ENCODE measurements at regions not wholly inside any gene's neighbourhood (a gene's known extent, or its start where the extent isn't known, plus 50 kb on each side); places are given as distances from the start of the nearest gene placed in this dataset.

DNA sequence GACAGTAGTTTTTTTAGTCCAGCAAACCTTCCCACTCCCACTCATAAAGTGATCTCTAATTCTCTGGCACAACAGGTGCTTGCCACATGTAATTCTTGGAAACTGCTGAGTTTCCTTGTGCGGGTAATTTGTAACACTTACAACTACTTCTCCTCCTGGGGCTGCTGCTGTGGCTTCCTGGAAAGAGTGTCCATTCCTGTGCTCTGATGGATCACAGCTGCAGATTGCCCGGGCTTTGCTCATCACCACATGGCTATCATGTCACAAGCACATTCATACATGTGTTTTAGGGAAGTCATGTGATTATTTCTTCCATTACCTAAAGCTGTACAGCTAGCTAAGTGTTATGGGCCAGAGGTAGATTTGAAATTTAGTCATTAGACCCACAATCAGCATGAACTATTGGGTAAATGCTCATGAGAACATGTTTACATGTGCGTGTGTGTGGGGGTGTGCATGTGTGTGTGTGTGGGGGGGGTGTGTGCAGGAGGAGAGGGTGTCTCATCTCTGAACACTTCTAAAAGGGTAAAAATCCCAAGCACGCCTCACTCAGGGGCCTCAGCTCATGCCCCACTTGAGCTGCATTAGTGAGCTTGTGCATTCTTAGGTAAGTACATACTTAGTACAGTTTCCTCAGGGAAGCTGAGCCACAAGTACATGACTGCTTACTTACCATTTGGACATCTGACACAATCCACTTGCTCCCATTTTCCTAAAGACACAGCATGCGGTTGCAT lies 118.1 kb upstream of the CCDC112 start:
- H3K27me3 Mint-ChIP-seq (ENCODE audit: insufficient read depth, unreplicated experiment) = no peaks in the 10 kb centered on the region
- no TSS peak for BruUV-seq (replicated peaks)
- H3K4me3 Mint-ChIP-seq (ENCODE audit: unreplicated experiment) = no peak overlapping the region
- ChIA-PET POLR2A (interaction anchor here (0.6 to 2.2 kb wide), 5 partner anchors 33 to 129 kb away, joined by 3 to 13 read pairs (median 3); partner anchors contain the start of gene FEM1C), CTCF (interaction anchor here (0.7 to 1.9 kb wide), 7 partner anchors 11 to 173 kb away, joined by 3 to 7 read pairs (median 4); no protein-coding TSS in a partner anchor)
- peak overlapping the region; percentile 92 for H3K27ac Mint-ChIP-seq (ENCODE audit: low read depth, unreplicated experiment)
- TF ChIP-seq, protein P1, sequence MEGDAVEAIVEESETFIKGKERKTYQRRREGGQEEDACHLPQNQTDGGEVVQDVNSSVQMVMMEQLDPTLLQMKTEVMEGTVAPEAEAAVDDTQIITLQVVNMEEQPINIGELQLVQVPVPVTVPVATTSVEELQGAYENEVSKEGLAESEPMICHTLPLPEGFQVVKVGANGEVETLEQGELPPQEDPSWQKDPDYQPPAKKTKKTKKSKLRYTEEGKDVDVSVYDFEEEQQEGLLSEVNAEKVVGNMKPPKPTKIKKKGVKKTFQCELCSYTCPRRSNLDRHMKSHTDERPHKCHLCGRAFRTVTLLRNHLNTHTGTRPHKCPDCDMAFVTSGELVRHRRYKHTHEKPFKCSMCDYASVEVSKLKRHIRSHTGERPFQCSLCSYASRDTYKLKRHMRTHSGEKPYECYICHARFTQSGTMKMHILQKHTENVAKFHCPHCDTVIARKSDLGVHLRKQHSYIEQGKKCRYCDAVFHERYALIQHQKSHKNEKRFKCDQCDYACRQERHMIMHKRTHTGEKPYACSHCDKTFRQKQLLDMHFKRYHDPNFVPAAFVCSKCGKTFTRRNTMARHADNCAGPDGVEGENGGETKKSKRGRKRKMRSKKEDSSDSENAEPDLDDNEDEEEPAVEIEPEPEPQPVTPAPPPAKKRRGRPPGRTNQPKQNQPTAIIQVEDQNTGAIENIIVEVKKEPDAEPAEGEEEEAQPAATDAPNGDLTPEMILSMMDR (IDR thresholded peaks at IDR 0.05; ENCODE audit: unreplicated experiment) = no peak
- peaks cover 6% of the 10 kb centered on the region for H3K36me3 Mint-ChIP-seq (ENCODE audit: insufficient read depth, unreplicated experiment)
- H3K9me3 Mint-ChIP-seq (ENCODE audit: unreplicated experiment) = peaks cover 6% of the 10 kb centered on the region
- peaks cover 37% of the 10 kb centered on the region for H3K4me1 Mint-ChIP-seq (ENCODE audit: insufficient read depth, unreplicated experiment)
- intact Hi-C loops (cut with micrococcal nuclease) = loop anchor here (1.0 to 2.0 kb wide), 2 partner anchors 46 to 130 kb away; partner anchors contain the start of gene FEM1C
- no peak for DNase-seq (ENCODE audit: unreplicated experiment)

DNA sequence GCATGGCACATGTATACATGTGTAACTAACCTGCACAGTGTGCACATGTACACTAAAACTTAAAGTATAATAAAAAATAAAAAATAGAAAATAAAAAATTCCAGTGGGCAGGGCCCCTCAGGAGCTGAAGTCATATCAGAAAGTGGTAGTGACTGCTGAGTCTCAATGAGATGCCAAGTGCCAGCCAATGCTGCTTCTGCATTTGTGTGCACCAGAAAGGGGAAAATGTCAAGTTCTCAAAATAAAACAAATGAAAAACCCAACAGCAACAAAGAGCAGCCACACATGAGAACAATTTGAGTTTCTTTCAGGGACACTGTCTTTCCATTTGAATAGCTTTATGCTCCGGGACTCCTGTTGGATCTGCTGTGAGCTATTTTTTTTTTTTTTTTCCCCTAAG lies 117.2 kb upstream of the CCDC112 start:
- Mint-ChIP-seq H3K9me3 (ENCODE audit: unreplicated experiment) (peaks cover under 1% of the 10 kb centered on the region), H3K4me1 (ENCODE audit: insufficient read depth, unreplicated experiment) (peaks cover 28% of the 10 kb centered on the region), H3K27me3 (ENCODE audit: insufficient read depth, unreplicated experiment) (no peaks in the 10 kb centered on the region), H3K4me3 (ENCODE audit: unreplicated experiment) (no peak overlapping the region), H3K36me3 (ENCODE audit: insufficient read depth, unreplicated experiment) (no peaks in the 10 kb centered on the region), H3K27ac (ENCODE audit: low read depth, unreplicated experiment) (peak overlapping the region; percentile 92)
- ChIA-PET POLR2A (interaction anchor here (1.2 kb wide), 1 partner anchor 64 kb away, joined by 3 read pairs; no protein-coding TSS in a partner anchor), CTCF (interaction anchor here (1.1 to 1.9 kb wide), 2 partner anchors 160 to 174 kb away, joined by 4 to 6 read pairs; no protein-coding TSS in a partner anchor)
- no peak for DNase-seq (ENCODE audit: unreplicated experiment)
- TF ChIP-seq, protein P1 (IDR thresholded peaks at IDR 0.05; ENCODE audit: unreplicated experiment) = no peak
- intact Hi-C loops (cut with micrococcal nuclease) = loop anchor here (2.0 kb wide), 1 partner anchor 47 kb away; no protein-coding TSS in a partner anchor
- BruUV-seq (replicated peaks) = no TSS peak

GRCh38 chr5:115409094-115409493 lies 112.6 kb upstream of the CCDC112 start:
- H3K9me3 Mint-ChIP-seq (ENCODE audit: unreplicated experiment) = no peaks in the 10 kb centered on the region
- peaks cover 4% of the 10 kb centered on the region for H3K4me1 Mint-ChIP-seq (ENCODE audit: insufficient read depth, unreplicated experiment)
- TF ChIP-seq, protein P1 (IDR thresholded peaks at IDR 0.05; ENCODE audit: unreplicated experiment) = no peak
- no peak overlapping the region for H3K27ac Mint-ChIP-seq (ENCODE audit: low read depth, unreplicated experiment)
- no peak for DNase-seq (ENCODE audit: unreplicated experiment)
- H3K36me3 Mint-ChIP-seq (ENCODE audit: insufficient read depth, unreplicated experiment) = no peaks in the 10 kb centered on the region
- no TSS peak for BruUV-seq (replicated peaks)
- intact Hi-C loops (cut with micrococcal nuclease) = no loop called here
- H3K4me3 Mint-ChIP-seq (ENCODE audit: unreplicated experiment) = no peak overlapping the region
- ChIA-PET CTCF (interaction anchor here (0.9 to 1.1 kb wide), 2 partner anchors 32 to 165 kb away, joined by 4 read pairs; no protein-coding TSS in a partner anchor), POLR2A (no interaction called here)
- H3K27me3 Mint-ChIP-seq (ENCODE audit: insufficient read depth, unreplicated experiment) = no peaks in the 10 kb centered on the region

DNA sequence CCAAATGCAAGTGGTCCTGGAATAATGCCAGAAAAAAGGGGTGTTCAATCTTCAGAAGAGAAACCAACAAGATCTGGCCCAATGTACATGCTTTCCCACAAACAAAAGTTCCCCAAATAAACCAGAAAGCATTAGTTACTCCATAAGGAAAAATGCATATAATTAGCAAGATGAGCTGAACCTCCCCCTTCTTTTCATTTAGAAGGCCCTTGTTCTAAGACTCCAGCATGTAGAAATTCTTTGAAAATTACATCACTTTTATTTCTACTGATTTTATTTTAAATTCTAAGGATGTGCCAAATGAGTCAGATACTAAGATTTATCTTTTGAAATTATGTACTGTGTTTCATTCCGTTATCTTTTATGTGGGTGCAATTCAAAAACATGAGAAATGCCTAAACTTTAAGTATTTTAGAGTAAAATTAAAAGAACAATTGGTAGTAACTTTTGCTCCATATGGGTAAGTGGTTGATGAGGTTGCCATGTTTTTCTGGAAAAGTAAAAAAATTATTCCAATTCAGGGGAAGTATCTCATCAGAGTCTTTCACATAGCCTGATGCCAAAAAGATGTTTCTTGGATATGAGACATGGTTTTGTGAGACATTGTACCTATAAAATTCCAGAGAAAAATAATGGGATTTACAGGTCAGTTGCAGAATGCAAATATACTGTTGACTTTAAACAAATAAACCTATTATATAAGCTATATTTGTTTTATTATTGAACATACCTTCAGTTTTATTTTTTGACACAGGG lies 106.5 kb upstream of the CCDC112 start:
- DNase-seq (ENCODE audit: unreplicated experiment) = peak; percentile 30
- TF ChIP-seq, protein P1 (IDR thresholded peaks at IDR 0.05; ENCODE audit: unreplicated experiment) = no peak
- Mint-ChIP-seq H3K4me3 (ENCODE audit: unreplicated experiment) (no peak overlapping the region), H3K27ac (ENCODE audit: low read depth, unreplicated experiment) (no peak overlapping the region), H3K36me3 (ENCODE audit: insufficient read depth, unreplicated experiment) (no peaks in the 10 kb centered on the region), H3K9me3 (ENCODE audit: unreplicated experiment) (no peaks in the 10 kb centered on the region), H3K27me3 (ENCODE audit: insufficient read depth, unreplicated experiment) (no peaks in the 10 kb centered on the region), H3K4me1 (ENCODE audit: insufficient read depth, unreplicated experiment) (peaks cover 6% of the 10 kb centered on the region)
- BruUV-seq (replicated peaks) = no TSS peak
- intact Hi-C loops (cut with micrococcal nuclease) = no loop called here
- POLR2A ChIA-PET = interaction anchor here (0.6 kb wide), 1 partner anchor 58 kb away, joined by 3 read pairs; no protein-coding TSS in a partner anchor
- CTCF ChIA-PET = no interaction called here
